Suprapubic skin (tissue), 4 donors: ENCODE measurements at regions not wholly inside any gene's neighbourhood (a gene's known extent, or its start where the extent isn't known, plus 50 kb on each side); places are given as distances from the start of the nearest gene placed in this dataset.

Source experiments
- DNase-seq, 2 donors: peaks; one replicate each; pipeline ENCODE4 v3.0.0-alpha.2; 2019; ENCODE audit warnings: low spot score in 2 of 2
- H3K27ac ChIP-seq: fragments of 200-600 bp; sonication (generic); one replicate; pipeline ENCODE4 v1.5.1; 2019
- H3K27me3 ChIP-seq: fragments of 200-600 bp; sonication (generic); one replicate; pipeline ENCODE4 v1.5.1; 2019
- H3K36me3 ChIP-seq: fragments of 200-600 bp; sonication (generic); one replicate; pipeline ENCODE4 v1.5.1; 2019
- H3K4me1 ChIP-seq: fragments of 200-600 bp; sonication (generic); one replicate; pipeline ENCODE4 v1.5.1; 2019
- H3K4me3 ChIP-seq: fragments of 200-600 bp; sonication (generic); one replicate; pipeline ENCODE4 v1.5.1; 2019; ENCODE audit warnings: mild to moderate bottlenecking
- H3K9me3 ChIP-seq: fragments of 200-600 bp; sonication (generic); one replicate; pipeline ENCODE4 v1.5.1; 2019
- EP300 ChIP-seq: sonication (generic); formaldehyde crosslinking; IDR thresholded peaks from one replicate; pipeline ENCODE4 v1.6.1; 2017; ENCODE audit warnings: antibody characterized with exemption
- POLR2A ChIP-seq, 2 donors: fragments of 450-650 bp; IDR thresholded peaks; one replicate each; pipeline ENCODE4 v1.6.1; 2017; ENCODE audit warnings: antibody characterized with exemption in 2 of 2, mild to moderate bottlenecking in 2 of 2, moderate library complexity in 2 of 2
- POLR2AphosphoS5 ChIP-seq, 3 donors: sonication (generic); formaldehyde crosslinking; IDR thresholded peaks; one replicate each; pipeline ENCODE4 v1.6.1; 2017; ENCODE audit warnings: antibody characterized with exemption in 3 of 3
- WGBS: methylation state at CpG from one replicate; pipeline ENCODE4 v1.1.5; 2018; 5-methylcytosine and 5-hydroxymethylcytosine counted together
- TF ChIP-seq, protein P1 (sequence below), 2 donors: fragments of 200-600 bp in 1 of 2; fragments of 450-650 bp in 1 of 2; sonication (generic) in 1 of 2; IDR thresholded peaks; one replicate each; pipeline ENCODE4 v1.5.1; 2016 to 2019; ENCODE audit warnings: antibody characterized with exemption in 2 of 2, mild to moderate bottlenecking in 1 of 2, moderate library complexity in 1 of 2

DNA sequence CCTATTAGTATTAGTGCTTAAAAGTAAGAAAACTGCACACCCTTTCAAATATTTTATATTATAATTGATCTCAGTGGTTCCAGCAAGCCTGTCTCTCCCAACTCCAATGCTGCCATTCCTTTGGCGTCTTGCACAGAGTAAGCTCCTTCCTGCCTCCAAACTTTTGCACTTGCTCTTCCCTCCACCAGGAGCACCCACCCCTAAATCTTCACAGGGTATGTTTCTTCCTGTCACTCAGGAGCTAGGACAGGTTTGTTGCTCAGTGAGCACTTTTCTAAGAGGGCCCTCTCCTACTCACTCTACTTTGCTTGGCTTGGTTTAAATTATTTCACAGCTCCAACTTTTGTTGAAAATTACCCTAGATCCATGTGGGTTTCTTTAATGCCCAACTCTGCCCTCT is 189.1 kb upstream of the ADRA1B start:
- no peaks in the 10 kb centered on the region for H3K36me3 ChIP-seq
- WGBS = 86% methylated on average over 1 of the region's 1 CpG
- H3K9me3 ChIP-seq = no peaks in the 10 kb centered on the region
- H3K4me1 ChIP-seq = no peaks in the 10 kb centered on the region
- no peaks in the 10 kb centered on the region for H3K27me3 ChIP-seq
- no peak overlapping the region for H3K4me3 ChIP-seq
- no peak for DNase-seq
- H3K27ac ChIP-seq = no peak overlapping the region
- TF ChIP-seq, protein P1, sequence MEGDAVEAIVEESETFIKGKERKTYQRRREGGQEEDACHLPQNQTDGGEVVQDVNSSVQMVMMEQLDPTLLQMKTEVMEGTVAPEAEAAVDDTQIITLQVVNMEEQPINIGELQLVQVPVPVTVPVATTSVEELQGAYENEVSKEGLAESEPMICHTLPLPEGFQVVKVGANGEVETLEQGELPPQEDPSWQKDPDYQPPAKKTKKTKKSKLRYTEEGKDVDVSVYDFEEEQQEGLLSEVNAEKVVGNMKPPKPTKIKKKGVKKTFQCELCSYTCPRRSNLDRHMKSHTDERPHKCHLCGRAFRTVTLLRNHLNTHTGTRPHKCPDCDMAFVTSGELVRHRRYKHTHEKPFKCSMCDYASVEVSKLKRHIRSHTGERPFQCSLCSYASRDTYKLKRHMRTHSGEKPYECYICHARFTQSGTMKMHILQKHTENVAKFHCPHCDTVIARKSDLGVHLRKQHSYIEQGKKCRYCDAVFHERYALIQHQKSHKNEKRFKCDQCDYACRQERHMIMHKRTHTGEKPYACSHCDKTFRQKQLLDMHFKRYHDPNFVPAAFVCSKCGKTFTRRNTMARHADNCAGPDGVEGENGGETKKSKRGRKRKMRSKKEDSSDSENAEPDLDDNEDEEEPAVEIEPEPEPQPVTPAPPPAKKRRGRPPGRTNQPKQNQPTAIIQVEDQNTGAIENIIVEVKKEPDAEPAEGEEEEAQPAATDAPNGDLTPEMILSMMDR (IDR thresholded peaks at IDR 0.05) = no peak
- TF ChIP-seq POLR2A (IDR thresholded peaks at IDR 0.05) (no peak), POLR2AphosphoS5 (IDR thresholded peaks at IDR 0.05) (no peak), EP300 (no peak)

GRCh38 chr5:159730285-159730684 is 186.0 kb upstream of the ADRA1B start:
- WGBS = 93% methylated on average over 1 of the region's 1 CpG
- Histone ChIP-seq H3K27ac (no peak overlapping the region), H3K9me3 (no peaks in the 10 kb centered on the region)

DNA sequence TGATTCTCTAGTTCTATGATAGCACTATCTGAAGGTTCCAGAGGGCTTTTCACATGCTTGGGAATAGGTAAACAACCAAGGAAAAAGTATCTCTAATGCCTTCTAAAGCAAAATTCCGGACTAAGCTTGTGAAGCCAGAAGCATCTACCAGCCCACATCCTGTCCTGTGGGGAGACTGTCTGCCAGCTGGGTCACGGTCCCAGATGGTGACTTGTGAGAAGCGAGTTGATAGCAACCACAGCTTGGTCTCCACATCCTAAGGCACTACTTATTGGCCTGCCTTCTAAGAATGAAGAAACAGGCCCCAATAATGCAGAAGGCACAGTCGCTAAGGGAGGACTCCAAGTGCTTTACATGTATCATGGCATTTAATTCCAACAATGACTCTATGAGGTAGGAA is 184.1 kb upstream of the ADRA1B start:
- Histone ChIP-seq H3K27ac (no peak overlapping the region), H3K27me3 (no peaks in the 10 kb centered on the region), H3K4me1 (no peaks in the 10 kb centered on the region), H3K4me3 (no peak overlapping the region), H3K9me3 (no peaks in the 10 kb centered on the region), H3K36me3 (no peaks in the 10 kb centered on the region)
- WGBS = 62% methylated on average over 4 of the region's 4 CpGs
- no peak for TF ChIP-seq POLR2AphosphoS5 (IDR thresholded peaks at IDR 0.05)
- DNase-seq = no peak

More at GRCh38 chr5:159730285-159730684, 186.0 kb upstream of the ADRA1B start:
- DNase-seq = no peak
- Histone ChIP-seq H3K36me3 (no peaks in the 10 kb centered on the region), H3K27me3 (no peaks in the 10 kb centered on the region), H3K4me1 (no peaks in the 10 kb centered on the region), H3K4me3 (no peak overlapping the region)
- no peak for TF ChIP-seq EP300
- TF ChIP-seq, protein P1 (IDR thresholded peaks at IDR 0.05) = no peak
- no peak for TF ChIP-seq POLR2AphosphoS5 (IDR thresholded peaks at IDR 0.05)
- TF ChIP-seq POLR2A (IDR thresholded peaks at IDR 0.05) = no peak

DNA sequence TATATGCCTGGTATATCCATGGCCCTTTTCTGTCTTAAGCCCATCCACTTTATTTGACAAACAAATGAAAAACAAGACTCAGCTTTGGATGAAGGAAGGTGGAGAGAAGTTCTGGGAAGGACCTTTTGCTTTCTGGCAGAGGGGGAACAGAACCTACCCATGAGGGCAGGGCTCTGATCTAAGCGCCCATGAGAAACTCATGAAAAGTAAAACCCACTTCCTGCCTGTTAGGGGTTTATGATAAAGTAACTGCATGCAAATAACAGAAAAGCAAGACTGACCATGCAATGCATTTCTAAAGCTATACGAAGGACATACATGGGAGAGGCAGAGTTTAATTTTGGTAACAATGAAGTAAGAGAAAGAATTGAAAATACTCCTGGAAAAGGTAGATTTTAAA is 181.9 kb upstream of the ADRA1B start:
- no peaks in the 10 kb centered on the region for H3K4me1 ChIP-seq
- H3K9me3 ChIP-seq = no peaks in the 10 kb centered on the region
- H3K36me3 ChIP-seq = no peaks in the 10 kb centered on the region
- no peaks in the 10 kb centered on the region for H3K27me3 ChIP-seq
- no peak for DNase-seq
- TF ChIP-seq POLR2AphosphoS5 (IDR thresholded peaks at IDR 0.05) (no peak), EP300 (no peak), POLR2A (IDR thresholded peaks at IDR 0.05) (no peak)
- TF ChIP-seq, protein P1 (IDR thresholded peaks at IDR 0.05) = no peak
- 86% methylated on average over 2 of the region's 2 CpGs for WGBS
- no peak overlapping the region for H3K27ac ChIP-seq
- no peak overlapping the region for H3K4me3 ChIP-seq

- Histone ChIP-seq H3K27ac (no peak overlapping the region), H3K27me3 (no peaks in the 10 kb centered on the region), H3K9me3 (no peaks in the 10 kb centered on the region), H3K4me3 (no peak overlapping the region), H3K36me3 (no peaks in the 10 kb centered on the region), H3K4me1 (no peaks in the 10 kb centered on the region)
- TF ChIP-seq EP300 (no peak), POLR2A (IDR thresholded peaks at IDR 0.05) (no peak), POLR2AphosphoS5 (IDR thresholded peaks at IDR 0.05) (no peak)
- TF ChIP-seq, protein P1 (IDR thresholded peaks at IDR 0.05) = no peak
- 76% methylated on average over 2 of the region's 2 CpGs for WGBS
- DNase-seq = no peak
Measured at GRCh38 chr5:159735036-159735435, 181.2 kb upstream of the ADRA1B start.
